ENCODE measurements at regions not wholly inside any gene's neighbourhood (a gene's known extent, or its start where the extent isn't known, plus 50 kb on each side); places are given as distances from the start of the nearest gene placed in this dataset.
"Not testable (repeated sequence)": the region's sequence is repeated elsewhere in the genome, so short reads cannot be mapped to it uniquely, and the experiment has no call there.

- no peak for DNase-seq (ENCODE audit: low read depth)
These were observed 56.3 kb upstream of the NCKAP5 start for GRCh38 chr2:133624551-133624950.

- no peak for DNase-seq (ENCODE audit: low read depth)
These were observed 59.5 kb upstream of the NCKAP5 start for GRCh38 chr2:133627741-133628140.

- DNase-seq (ENCODE audit: low read depth): no peak
These were observed 65.0 kb upstream of the NCKAP5 start for GRCh38 chr2:133633309-133633708.

GRCh38 chr2:133633881-133634409 is 65.7 kb upstream of the NCKAP5 start:
- peak; percentile 72 for DNase-seq (ENCODE audit: low read depth)

- DNase-seq (ENCODE audit: low read depth): no peak
These were observed 66.9 kb upstream of the NCKAP5 start for GRCh38 chr2:133635131-133635530.

GRCh38 chr2:133636287-133636686 is 68.0 kb upstream of the NCKAP5 start:
- DNase-seq (ENCODE audit: low read depth): no peak

GRCh38 chr2:133640103-133640502 is 71.8 kb upstream of the NCKAP5 start:
- no peak for DNase-seq (ENCODE audit: low read depth)

GRCh38 chr2:133641497-133641896 is 73.2 kb upstream of the NCKAP5 start:
- DNase-seq (ENCODE audit: low read depth): no peak

GRCh38 chr2:133641942-133642725 is 73.9 kb upstream of the NCKAP5 start:
- no peak for DNase-seq (ENCODE audit: low read depth)

GRCh38 chr2:133642791-133643191 is 74.5 kb upstream of the NCKAP5 start:
- no peak for DNase-seq (ENCODE audit: low read depth)

GRCh38 chr2:133643863-133644262 is 75.6 kb upstream of the NCKAP5 start:
- no peak for DNase-seq (ENCODE audit: low read depth)

- DNase-seq (ENCODE audit: low read depth): no peak
These were observed 76.6 kb upstream of the NCKAP5 start for GRCh38 chr2:133644846-133645245.

- not testable (repeated sequence) for DNase-seq (ENCODE audit: low read depth)
These were observed 79.1 kb upstream of the NCKAP5 start for GRCh38 chr2:133647386-133647785.

GRCh38 chr2:133651861-133652260 is 83.6 kb upstream of the NCKAP5 start:
- no peak for DNase-seq (ENCODE audit: low read depth)

- DNase-seq (ENCODE audit: low read depth): no peak
These were observed 84.1 kb upstream of the NCKAP5 start for GRCh38 chr2:133652398-133652797.

GRCh38 chr2:133653056-133653455 is 84.8 kb upstream of the NCKAP5 start:
- no peak for DNase-seq (ENCODE audit: low read depth)

GRCh38 chr2:133654949-133655348 is 86.7 kb upstream of the NCKAP5 start:
- DNase-seq (ENCODE audit: low read depth): no peak

GRCh38 chr2:133655610-133656009 is 87.3 kb upstream of the NCKAP5 start:
- DNase-seq (ENCODE audit: low read depth): no peak

GRCh38 chr2:133657591-133657990 is 89.3 kb upstream of the NCKAP5 start:
- DNase-seq (ENCODE audit: low read depth): peak; percentile 72

- DNase-seq (ENCODE audit: low read depth): peak; percentile 50
These were observed 90.0 kb upstream of the NCKAP5 start for GRCh38 chr2:133658020-133658903.

GRCh38 chr2:133660510-133660909 is 92.2 kb upstream of the NCKAP5 start:
- no peak for DNase-seq (ENCODE audit: low read depth)

- DNase-seq (ENCODE audit: low read depth): no peak
These were observed 93.1 kb upstream of the NCKAP5 start for GRCh38 chr2:133661392-133661791.

- no peak for DNase-seq (ENCODE audit: low read depth)
These were observed 98.4 kb upstream of the NCKAP5 start for GRCh38 chr2:133666621-133667020.

All from non-pigmented ciliary epithelial cell (primary cell).